HG02870 (cell line): ENCODE measurements at regions not wholly inside any gene's neighbourhood (a gene's known extent, or its start where the extent isn't known, plus 50 kb on each side); places are given as distances from the start of the nearest gene placed in this dataset.

Experiments used
- ATAC-seq: cut with Tn5 transposase; IDR thresholded peaks from one replicate; pipeline ENCODE4 v1.9.1; 2021; ENCODE audit warnings: mild to moderate bottlenecking, moderate library complexity; ENCODE audit not compliant: unreplicated experiment

DNA sequence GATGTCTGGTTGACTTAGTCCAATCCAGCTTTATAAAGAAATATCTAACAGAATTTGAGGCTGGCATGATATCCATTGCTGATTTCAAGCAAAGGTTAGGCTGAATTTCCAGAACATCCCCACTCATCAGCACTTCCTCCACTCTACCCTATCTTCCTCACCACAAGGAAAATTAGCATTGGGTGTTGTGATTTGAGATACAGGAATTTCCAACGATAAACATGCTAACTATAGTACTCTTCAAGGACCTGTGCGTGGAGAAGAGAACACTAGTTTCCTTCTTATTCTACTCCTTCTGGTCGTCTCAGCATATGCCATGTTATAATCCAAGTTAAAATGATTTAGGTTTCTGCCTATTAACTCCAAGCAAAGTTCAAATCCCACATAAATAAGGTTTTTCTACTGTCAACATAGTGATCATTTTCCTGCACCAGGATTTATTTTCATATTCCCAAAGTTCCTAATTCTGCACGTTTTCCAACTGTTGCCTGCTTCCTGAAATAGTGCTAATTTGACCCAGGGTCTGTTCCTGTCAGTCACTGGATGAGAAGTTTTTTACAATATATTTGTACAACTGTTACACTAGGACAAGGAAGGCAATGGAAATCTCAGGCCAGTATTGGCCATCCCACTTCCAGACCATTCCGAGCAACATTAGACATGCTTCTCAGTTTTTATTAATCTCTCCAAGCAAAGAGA lies 177.6 kb upstream of the EDNRA start:
- no peak for ATAC-seq

DNA sequence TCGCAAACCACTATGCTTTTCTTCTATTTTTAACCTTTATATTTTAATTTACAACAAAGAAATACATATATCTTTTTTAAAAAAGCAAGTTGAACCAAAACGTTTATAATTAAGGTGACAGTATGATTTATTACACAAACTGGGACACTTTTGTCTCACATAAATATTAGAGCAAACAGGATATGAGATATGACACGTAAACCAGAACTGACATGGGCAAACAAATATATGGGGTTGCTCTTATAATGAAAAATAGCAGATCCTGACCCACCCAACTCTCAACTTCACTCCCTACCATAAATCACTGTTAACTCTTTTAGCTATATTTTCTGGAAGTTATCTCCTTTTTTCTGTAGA lies 177.0 kb upstream of the EDNRA start:
- ATAC-seq, result no peak

- ATAC-seq, result no peak
Observed at GRCh38 chr4:147307896-147308674, 172.8 kb upstream of the EDNRA start.

- no peak for ATAC-seq
Observed at GRCh38 chr4:147309434-147309833, 171.5 kb upstream of the EDNRA start.

GRCh38 chr4:147310312-147310711 lies 170.6 kb upstream of the EDNRA start:
- ATAC-seq, result no peak

DNA sequence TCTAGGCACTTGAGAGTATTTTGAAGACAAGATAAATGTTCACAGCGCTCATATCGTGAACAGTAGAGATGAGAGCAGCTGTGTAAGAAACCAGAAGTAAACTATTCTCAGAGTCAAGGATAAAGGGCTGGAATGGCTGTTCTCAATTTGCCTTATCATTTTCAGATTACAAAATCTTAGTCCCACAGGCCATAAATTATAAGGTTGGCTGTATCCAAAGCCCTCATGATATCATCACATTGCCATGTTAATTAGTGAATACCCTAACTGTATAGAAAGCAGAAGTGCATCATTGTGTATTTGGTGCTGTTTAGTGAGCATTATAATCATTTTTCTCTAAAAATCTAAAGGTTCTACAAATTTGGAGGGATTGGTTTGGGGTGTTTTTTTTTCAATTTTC lies 168.9 kb upstream of the EDNRA start:
- no peak for ATAC-seq

DNA sequence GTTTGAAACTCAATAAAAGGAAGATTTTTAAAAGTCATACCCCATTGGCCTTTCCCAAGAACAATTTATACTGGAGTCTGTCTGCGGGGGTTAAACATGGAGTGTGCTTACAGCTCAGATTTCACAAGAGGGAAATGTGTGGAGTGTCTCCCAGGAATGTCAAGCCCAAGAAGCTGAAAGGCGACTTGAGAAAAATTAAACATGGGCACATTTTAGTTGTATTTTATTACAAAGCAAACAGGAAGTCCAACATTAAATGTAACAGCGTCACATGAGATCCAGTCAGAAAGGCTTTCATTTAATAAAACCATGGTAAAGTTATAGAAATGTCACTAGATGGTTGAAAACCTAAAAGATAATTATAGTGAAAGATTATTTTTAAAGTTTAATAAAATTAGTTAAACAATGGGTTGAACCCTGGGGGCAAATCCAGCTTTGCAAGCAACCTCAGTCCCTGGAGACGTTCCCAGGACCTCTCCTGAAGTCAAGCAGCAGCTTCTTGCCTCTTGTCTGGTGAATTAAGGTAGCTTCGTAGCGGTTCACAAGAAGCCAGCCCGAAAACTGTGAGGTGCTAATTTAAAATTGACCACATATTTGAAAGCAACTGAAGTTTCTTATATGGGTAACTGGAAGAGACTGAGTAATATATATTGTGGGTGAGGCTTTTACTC lies 168.4 kb upstream of the EDNRA start:
- ATAC-seq, result no peak

- no peak for ATAC-seq
Observed at GRCh38 chr4:147313108-147313507, 167.8 kb upstream of the EDNRA start.

GRCh38 chr4:147318586-147318985 lies 162.3 kb upstream of the EDNRA start:
- no peak for ATAC-seq

DNA sequence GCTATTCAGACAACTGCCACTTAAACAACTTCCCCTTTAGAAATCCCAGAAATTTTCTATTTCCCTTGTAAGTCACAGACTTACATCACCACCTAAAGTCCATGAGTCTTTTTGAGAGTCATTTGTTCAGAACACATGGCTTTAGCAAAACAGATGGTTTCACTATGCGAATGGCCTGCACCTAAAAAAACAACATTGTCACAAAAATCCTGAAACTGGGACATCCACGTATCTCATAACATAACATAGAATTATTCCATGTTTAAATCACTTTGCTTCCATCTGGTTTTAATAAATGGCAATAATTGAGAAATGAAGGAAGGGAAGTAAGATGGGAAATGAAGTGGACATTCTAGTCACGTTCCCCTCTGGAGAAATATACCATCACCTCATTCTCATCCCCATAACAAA lies 155.3 kb upstream of the EDNRA start:
- no peak for ATAC-seq

GRCh38 chr4:147326591-147326990 lies 154.3 kb upstream of the EDNRA start:
- no peak for ATAC-seq

DNA sequence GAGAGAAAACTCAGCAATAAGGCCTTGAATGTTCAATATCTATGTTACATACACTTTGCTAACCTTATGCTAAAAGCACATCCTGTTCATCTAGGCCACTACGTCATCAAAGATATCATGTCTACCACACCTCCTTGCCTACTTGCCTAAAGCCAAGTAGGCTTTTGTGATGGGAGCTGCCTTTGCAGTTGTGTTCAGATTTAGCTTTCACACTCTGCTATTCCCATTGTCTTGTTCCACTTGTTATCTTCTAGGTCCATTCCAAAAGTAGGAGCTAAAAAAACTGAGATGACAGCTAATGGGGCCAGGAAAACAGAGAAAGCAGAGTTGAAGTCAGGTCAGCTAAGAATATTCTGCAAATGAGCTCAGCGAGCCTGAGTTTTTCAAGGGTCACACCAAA lies 153.6 kb upstream of the EDNRA start:
- ATAC-seq, result no peak

GRCh38 chr4:147328189-147328588 lies 152.7 kb upstream of the EDNRA start:
- ATAC-seq, result no peak

DNA sequence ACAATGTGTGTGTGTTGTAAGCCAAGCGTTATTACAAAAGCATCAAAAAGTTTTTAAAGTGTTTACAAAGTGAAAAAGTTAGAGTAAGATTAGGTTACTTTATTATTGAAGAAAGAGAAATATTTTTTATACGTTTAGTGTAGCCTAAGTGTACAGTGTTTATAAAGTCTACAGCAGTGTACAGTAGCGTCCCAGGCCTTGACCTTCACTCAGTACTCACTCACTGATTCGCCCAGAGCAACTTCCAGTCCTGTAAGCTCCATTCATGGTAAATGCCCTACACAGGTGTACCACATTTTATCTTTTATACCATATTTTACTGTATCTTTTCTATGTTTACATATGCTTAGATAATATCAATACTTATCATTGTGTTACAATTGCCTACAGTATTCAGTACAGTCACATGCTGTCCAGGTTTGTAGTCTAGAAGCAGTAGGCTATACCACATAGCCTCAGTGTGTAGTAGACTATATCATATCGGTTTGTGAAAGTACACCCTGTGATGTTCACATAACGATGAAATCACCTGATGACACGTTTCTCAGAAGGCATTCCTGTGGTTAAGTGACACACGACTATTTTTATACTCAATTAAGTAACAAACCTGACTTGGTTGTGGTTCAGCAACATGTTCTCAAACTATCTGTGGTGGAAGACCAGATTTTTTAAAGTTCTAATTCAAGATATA lies 152.0 kb upstream of the EDNRA start:
- no peak for ATAC-seq

DNA sequence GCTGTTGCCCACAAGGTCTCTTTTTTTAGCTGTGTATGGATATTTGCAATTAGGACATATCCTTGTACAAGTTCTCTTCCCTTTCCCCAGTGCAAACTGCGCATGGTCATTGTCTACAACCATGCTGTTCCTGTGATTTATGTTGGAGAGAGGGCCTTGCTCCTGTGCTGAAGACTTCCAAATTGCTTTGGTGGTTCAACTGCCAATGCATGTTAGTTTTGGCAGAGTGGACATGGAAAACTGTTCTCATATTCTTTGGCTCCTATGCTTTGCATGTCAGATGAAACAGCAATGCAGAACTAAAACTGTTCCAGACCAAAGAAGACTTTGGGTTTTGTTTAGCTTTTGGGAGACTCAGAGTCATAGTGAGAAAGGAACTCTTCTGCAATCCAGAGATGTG lies 148.8 kb upstream of the EDNRA start:
- ATAC-seq, result no peak

GRCh38 chr4:147334478-147334877 lies 146.4 kb upstream of the EDNRA start:
- no peak for ATAC-seq

- no peak for ATAC-seq
Observed at GRCh38 chr4:147335183-147335582, 145.7 kb upstream of the EDNRA start.

GRCh38 chr4:147336252-147336651 lies 144.6 kb upstream of the EDNRA start:
- no peak for ATAC-seq

GRCh38 chr4:147339100-147339499 lies 141.8 kb upstream of the EDNRA start:
- no peak for ATAC-seq

GRCh38 chr4:147340111-147340510 lies 140.8 kb upstream of the EDNRA start:
- ATAC-seq, result no peak

DNA sequence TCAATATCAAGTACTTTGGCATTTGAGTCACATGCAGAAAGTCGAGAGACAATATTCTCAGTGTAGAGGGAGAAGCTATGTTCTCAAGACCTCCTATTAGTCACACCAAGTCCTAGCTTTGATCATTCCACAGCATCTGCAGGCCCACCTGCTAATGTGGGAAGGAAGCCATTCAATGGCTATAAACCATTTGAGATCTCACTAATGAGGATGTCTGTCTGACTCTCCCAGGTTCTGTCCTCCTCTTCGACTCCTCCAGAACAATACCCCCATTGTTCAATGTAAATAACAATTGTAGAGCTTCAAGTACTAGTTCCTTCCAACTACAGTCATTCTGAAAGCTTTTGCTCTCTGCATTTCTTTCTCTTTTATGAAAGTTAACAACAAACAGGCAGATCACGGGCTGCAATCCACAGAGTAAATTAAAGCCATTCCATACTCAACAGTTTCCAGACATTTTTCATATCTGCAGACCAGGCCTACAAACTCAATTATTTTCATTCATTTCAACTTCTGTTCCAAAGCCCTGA lies 140.2 kb upstream of the EDNRA start:
- ATAC-seq, result no peak
